Osteoblast (primary cell): ENCODE measurements at regions not wholly inside any gene's neighbourhood (a gene's known extent, or its start where the extent isn't known, plus 50 kb on each side); places are given as distances from the start of the nearest gene placed in this dataset.
"Not testable (repeated sequence)": the region's sequence is repeated elsewhere in the genome, so short reads cannot be mapped to it uniquely, and the experiment has no call there.

Experiments used
- DNase-seq: peaks from one replicate; pipeline ENCODE4 v3.0.0; 2011; ENCODE audit warnings: low spot score, mixed read lengths; ENCODE audit not compliant: insufficient read length; ENCODE audit errors: missing footprints
- H2AFZ ChIP-seq: 2 replicates; pipeline ENCODE4 v1.6.0; 2011; ENCODE audit warnings: mild to moderate bottlenecking, low read length
- H3K27ac ChIP-seq: 2 replicates; pipeline ENCODE4 v1.5.1; 2011; ENCODE audit warnings: mild to moderate bottlenecking, low read depth, low read length, moderate library complexity
- H3K27me3 ChIP-seq: 2 replicates; pipeline ENCODE4 v1.6.0; 2012; ENCODE audit warnings: mild to moderate bottlenecking, control low read depth, inconsistent platforms, low read length, moderate library complexity; ENCODE audit not compliant: insufficient read depth
- H3K36me3 ChIP-seq: 2 replicates; pipeline ENCODE4 v1.5.1; 2011; ENCODE audit warnings: mild to moderate bottlenecking, low read length, control low read depth, moderate library complexity; ENCODE audit not compliant: insufficient read depth
- H3K4me1 ChIP-seq: 2 replicates; pipeline ENCODE4 v1.5.1; 2011; ENCODE audit warnings: mild to moderate bottlenecking, low read length, control low read depth, moderate library complexity; ENCODE audit not compliant: insufficient read depth
- H3K4me2 ChIP-seq: 2 replicates; pipeline ENCODE4 v1.6.0; 2011; ENCODE audit warnings: mild to moderate bottlenecking, low read length; ENCODE audit not compliant: insufficient read depth
- H3K4me3 ChIP-seq: fragments of 200-600 bp; sonication (generic); 3 replicates; pipeline ENCODE4 v1.5.1; 2012; ENCODE audit warnings: mild to moderate bottlenecking, low read length, inconsistent platforms; ENCODE audit not compliant: insufficient read depth
- H3K79me2 ChIP-seq: 2 replicates; pipeline ENCODE4 v1.6.0; 2012; ENCODE audit warnings: mild to moderate bottlenecking, low read length, control low read depth, inconsistent platforms; ENCODE audit not compliant: insufficient read depth
- H3K9me3 ChIP-seq: 2 replicates; pipeline ENCODE4 v1.5.1; 2011; ENCODE audit warnings: low read depth, low read length, control low read depth
- H4K20me1 ChIP-seq: 2 replicates; pipeline ENCODE4 v1.6.0; 2012; ENCODE audit warnings: mild to moderate bottlenecking, low read length, control low read depth; ENCODE audit not compliant: insufficient read depth
- TF ChIP-seq, protein P1 (sequence below): IDR thresholded peaks from 2 replicates; pipeline ENCODE4 v1.5.1; 2011; ENCODE audit warnings: mild to moderate bottlenecking, low read depth, low read length, moderate library complexity; ENCODE audit errors: extremely low read depth

DNA sequence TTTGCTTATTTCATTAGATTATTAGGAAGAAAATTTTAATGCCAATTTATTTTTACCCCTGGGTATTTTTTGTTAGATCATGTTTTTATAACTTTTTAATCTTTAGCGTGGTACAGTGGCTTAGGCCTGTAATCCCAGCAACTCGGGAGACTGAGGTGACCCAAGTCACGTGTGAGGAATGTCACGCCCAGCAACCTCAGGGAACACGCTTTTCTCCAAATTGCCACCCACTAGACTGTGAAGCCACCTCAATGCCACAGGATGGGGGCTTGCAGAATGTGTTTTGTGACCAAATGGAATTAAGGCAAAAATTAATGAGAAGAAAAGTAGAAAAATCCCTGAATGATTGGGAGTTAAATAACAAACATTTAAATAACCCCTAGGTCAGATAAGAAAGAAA lies 141.8 kb downstream of the LAT start:
- Histone ChIP-seq H3K9me3 (no peaks in the 10 kb centered on the region), H4K20me1 (no peaks in the 10 kb centered on the region), H2AFZ (no peak overlapping the region), H3K4me1 (no peaks in the 10 kb centered on the region), H3K4me3 (no peak overlapping the region), H3K4me2 (no peak overlapping the region), H3K79me2 (no peaks in the 10 kb centered on the region), H3K36me3 (no peaks in the 10 kb centered on the region), H3K27me3 (no peaks in the 10 kb centered on the region), H3K27ac (no peak overlapping the region)
- DNase-seq, result no peak
- TF ChIP-seq, protein P1, sequence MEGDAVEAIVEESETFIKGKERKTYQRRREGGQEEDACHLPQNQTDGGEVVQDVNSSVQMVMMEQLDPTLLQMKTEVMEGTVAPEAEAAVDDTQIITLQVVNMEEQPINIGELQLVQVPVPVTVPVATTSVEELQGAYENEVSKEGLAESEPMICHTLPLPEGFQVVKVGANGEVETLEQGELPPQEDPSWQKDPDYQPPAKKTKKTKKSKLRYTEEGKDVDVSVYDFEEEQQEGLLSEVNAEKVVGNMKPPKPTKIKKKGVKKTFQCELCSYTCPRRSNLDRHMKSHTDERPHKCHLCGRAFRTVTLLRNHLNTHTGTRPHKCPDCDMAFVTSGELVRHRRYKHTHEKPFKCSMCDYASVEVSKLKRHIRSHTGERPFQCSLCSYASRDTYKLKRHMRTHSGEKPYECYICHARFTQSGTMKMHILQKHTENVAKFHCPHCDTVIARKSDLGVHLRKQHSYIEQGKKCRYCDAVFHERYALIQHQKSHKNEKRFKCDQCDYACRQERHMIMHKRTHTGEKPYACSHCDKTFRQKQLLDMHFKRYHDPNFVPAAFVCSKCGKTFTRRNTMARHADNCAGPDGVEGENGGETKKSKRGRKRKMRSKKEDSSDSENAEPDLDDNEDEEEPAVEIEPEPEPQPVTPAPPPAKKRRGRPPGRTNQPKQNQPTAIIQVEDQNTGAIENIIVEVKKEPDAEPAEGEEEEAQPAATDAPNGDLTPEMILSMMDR, result no peak

DNA sequence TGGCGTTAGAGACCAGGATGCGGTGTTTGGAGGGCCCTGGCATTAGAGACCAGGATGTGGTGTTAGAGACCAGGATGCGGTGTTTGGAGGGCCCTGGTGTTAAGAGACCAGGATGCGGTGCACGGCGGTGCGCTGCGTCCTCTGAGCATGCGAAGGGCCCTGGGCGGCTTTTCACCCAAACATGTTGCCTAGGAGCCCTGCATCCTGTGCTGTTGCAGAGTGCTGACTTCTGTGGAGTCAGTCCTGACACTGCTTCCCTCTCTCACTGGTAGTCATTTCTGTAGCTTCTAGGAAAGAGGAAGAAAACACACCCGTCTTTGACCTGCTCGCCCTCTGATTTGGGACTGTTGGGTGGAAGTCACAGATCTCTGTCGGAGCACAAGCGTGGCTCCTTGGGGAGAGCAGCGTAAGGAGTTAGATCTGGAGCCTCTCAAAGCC lies 141.2 kb downstream of the LAT start:
- H3K4me3 ChIP-seq, result no peak overlapping the region
- no peaks in the 10 kb centered on the region for H3K27me3 ChIP-seq
- no peaks in the 10 kb centered on the region for H3K36me3 ChIP-seq
- TF ChIP-seq, protein P1, result no peak
- no peak for DNase-seq
- no peaks in the 10 kb centered on the region for H3K4me1 ChIP-seq
- no peaks in the 10 kb centered on the region for H4K20me1 ChIP-seq
- H3K27ac ChIP-seq, result no peak overlapping the region
- H3K79me2 ChIP-seq, result no peaks in the 10 kb centered on the region
- H3K4me2 ChIP-seq, result no peak overlapping the region
- H3K9me3 ChIP-seq, result no peaks in the 10 kb centered on the region
- no peak overlapping the region for H2AFZ ChIP-seq

DNA sequence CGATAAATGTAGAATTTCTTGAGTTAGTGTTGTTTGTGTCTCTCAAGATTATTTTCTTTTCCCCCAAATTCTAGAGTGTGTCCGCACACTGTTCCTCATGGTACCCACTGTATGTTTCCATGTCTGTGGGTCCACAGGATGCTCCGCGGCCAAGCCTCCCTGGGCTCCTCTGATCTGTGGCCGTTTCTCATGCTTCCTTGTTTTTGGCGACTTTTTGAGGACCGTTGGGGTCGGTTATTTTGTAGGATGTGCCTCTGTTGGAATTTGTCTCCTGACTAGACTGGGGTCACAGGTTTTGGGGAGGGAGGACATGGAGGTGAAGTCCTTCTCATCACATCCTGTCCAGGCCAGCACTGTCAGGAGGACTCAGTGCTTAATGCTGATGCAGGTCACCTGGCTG lies 140.0 kb downstream of the LAT start:
- no peak for DNase-seq
- TF ChIP-seq, protein P1, result no peak
- no peaks in the 10 kb centered on the region for H3K36me3 ChIP-seq
- no peaks in the 10 kb centered on the region for H3K9me3 ChIP-seq
- no peak overlapping the region for H3K27ac ChIP-seq
- H4K20me1 ChIP-seq, result no peaks in the 10 kb centered on the region
- no peaks in the 10 kb centered on the region for H3K4me1 ChIP-seq
- H3K79me2 ChIP-seq, result no peaks in the 10 kb centered on the region
- no peaks in the 10 kb centered on the region for H3K27me3 ChIP-seq
- H3K4me2 ChIP-seq, result no peak overlapping the region
- H3K4me3 ChIP-seq, result no peak overlapping the region
- H2AFZ ChIP-seq, result no peak overlapping the region

DNA sequence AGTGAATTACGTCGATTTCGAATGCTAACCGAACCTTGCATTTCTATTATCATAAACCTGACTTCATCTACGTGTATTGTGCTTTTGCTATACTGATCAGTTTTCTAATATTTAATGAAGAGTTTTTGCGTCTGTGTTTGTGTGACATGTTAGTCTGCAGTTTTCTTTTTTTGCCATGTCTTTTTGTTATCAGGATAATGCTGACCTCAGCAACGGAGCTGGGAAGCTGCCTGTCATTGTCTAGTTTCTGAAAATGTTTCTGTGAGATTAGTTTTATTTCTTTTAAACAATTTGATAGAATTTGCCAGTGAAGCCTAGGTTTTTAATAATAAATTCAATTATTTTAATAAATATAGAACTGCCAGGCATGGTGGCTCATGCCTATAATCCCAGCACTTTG lies 139.3 kb downstream of the LAT start:
- H3K36me3 ChIP-seq, DNase-seq, H4K20me1 ChIP-seq, H3K27ac ChIP-seq, H2AFZ ChIP-seq, H3K27me3 ChIP-seq, H3K4me2 ChIP-seq, H3K79me2 ChIP-seq, H3K4me1 ChIP-seq, H3K4me3 ChIP-seq, H3K9me3 ChIP-seq: not testable (repeated sequence)

DNA sequence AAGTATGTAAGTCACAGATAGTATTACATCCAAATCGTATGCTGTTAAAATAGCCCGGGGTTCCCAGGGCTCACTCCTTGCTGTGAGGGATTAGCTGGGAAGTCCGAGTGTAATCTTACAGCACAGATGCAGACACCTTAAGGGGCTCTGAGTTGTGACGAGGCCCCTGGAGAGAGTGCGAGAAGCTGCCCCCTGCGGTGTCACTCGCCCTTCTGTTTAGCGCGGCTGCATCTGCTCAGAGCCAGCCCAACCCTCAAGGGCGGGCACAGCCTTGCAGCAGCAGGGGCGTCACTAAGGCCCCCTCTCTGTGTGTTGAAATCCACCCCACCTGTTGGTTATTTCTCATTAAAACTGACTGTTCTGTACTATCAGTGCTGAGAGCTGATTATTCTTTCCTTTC lies 135.8 kb downstream of the LAT start:
- peak; percentile 36 for DNase-seq
- H3K9me3 ChIP-seq, H3K4me3 ChIP-seq, H3K4me1 ChIP-seq, H2AFZ ChIP-seq, H3K36me3 ChIP-seq, H3K79me2 ChIP-seq, H3K27me3 ChIP-seq, H4K20me1 ChIP-seq, H3K27ac ChIP-seq, H3K4me2 ChIP-seq: not testable (repeated sequence)

DNA sequence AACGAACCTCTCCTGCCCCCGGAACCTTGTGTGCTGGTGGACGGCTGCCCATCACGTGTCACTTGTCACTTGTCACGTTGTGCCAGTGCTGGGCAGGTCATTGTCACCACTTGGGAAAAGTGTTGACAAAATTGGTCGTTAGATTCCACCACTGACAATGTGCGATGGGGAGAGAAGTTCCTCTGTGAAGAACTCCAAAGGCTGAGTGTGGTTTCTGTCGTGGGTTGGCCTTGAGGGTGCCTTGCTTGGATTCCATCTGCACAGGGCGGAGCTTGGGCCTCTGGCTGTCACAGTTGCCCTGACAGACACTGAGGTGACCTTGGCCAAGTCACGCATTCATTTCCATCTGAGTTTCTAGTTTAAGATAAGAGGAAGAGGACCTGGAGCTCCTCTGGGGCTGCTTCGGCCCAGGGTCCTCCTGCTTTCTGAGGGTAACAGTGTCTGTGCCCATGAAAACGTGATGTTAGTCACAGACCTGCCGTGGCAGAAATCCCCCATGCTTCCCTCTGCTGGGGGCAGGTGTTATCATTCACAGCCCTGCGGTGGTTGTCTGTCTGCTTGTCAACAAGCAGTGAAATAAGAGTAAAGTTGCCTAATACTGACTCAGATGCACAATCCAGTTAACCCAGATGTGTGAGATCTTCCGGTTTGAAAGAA lies 133.6 kb downstream of the LAT start:
- not testable (repeated sequence) for DNase-seq, H3K4me1 ChIP-seq, H3K9me3 ChIP-seq, H3K79me2 ChIP-seq, H2AFZ ChIP-seq, H3K4me3 ChIP-seq, H3K36me3 ChIP-seq, H3K27ac ChIP-seq, H3K4me2 ChIP-seq, H4K20me1 ChIP-seq, H3K27me3 ChIP-seq
